Anterior cingulate cortex (tissue), 58 donors: ENCODE measurements at regions not wholly inside any gene's neighbourhood (a gene's known extent, or its start where the extent isn't known, plus 50 kb on each side); places are given as distances from the start of the nearest gene placed in this dataset.

Source experiments
- DNase-seq, 58 donors: peaks; one replicate each; lab custom pipeline; 2025; lab: John Stamatoyannopoulos, UW

DNA sequence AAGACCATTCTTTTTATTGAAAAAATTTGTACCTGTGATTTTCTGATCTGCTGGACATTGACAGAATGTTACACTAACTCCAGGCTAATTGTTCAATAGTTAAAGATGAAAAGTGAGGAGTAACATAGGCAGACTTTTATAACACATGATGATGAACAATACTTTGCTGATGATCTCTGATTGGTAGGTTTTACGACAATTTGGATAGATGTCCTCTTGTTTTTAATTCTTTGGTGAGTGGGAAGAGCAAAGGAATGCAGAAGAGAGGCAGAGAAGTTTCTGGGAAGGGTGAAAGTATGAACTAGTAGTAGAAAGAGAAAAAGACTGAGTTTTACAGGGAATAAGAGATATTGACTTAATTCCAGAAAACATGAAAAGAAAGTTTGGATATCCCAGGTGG lies 267.3 kb upstream of the HAND2 start:
- DNase-seq: no peak

GRCh38 chr4:173794662-173795061 lies 264.6 kb upstream of the HAND2 start:
- DNase-seq: no peak

DNA sequence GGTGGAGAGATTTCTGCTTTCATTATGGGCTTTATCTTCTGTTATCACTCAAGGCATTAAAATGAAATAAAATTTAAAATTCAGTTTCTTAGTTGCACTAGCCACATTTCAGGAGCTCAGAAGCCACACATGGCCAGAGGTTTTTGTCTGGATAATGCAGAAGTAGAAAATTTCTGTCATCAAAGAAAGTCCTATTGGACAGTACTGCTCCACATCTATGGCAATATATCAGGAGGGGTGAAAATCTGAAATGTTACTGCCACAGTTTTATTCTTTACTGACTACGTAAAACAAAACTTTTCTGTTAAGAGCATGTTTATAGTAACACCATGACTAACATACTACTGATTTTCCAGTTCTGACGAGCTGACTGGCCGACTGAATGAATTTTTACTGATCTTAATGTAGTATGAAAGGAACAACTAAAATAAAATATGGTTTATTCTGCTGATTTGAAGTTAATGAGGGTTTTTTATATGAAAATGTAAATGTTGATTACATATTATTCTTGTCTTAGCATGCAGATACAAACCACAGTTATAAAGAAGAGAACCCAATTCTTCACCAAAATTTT lies 264.0 kb upstream of the HAND2 start:
- no peak for DNase-seq

- no peak for DNase-seq
Measured at GRCh38 chr4:173782660-173783059, 252.6 kb upstream of the HAND2 start.

DNA sequence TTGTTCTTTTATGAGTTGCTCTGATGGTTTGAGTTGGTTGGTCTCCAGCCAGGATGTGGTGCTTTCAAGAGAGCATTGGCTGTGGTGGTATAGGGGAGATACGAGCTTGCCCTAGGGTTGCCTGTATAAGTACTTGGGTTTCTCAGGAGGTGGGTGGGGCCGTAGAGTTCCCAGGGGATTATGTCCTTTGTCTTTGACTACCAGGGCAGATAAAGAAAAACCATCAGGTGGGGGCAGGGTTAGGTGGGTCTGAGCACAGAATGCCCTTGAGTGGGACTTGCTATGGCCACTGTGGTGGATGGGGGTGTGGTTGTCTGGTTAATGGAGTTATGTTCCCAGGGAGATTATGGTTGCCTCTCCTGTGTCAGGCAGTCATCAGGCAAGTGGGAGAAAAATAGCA lies 247.9 kb upstream of the HAND2 start:
- DNase-seq: no peak

- DNase-seq: no peak
Measured at GRCh38 chr4:173777421-173777820, 247.4 kb upstream of the HAND2 start.

DNA sequence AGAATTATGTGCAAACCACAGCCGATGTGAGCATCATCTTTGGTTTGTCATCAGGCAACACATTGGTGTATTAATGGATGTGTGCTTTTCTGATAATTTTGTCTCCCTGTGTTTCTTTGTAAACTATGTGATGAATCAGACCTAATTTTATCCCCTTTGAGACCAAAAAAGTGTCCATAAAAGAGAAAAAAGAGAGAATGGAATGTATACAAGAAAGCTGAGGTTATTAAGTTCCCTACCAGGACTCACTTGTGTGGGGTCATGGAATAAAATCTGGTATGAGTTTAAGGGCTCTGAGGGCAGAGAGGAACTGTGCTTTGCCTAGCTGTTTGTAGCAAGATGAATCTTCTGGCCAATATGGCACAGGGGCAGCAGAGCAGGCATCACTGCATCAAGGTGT lies 239.5 kb upstream of the HAND2 start:
- no peak for DNase-seq

DNA sequence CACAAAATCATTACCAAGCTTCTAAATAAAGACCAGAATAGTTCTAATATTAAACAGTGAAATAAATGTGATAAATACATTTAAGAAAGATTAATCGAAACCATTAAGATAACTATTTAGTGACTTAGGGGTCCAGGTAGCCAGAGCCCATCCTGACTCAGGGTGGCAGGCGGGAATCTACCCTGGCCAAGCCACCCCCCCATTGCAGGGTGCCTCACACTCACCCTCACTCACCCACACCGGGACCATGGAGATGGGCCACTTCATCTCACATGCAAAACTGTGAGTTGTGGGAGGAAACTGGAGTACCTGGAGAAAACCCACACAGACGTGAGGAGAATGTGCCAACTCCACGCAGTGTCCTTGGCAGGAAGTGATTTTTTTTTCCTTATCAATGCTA lies 237.6 kb upstream of the HAND2 start:
- DNase-seq: no peak

DNA sequence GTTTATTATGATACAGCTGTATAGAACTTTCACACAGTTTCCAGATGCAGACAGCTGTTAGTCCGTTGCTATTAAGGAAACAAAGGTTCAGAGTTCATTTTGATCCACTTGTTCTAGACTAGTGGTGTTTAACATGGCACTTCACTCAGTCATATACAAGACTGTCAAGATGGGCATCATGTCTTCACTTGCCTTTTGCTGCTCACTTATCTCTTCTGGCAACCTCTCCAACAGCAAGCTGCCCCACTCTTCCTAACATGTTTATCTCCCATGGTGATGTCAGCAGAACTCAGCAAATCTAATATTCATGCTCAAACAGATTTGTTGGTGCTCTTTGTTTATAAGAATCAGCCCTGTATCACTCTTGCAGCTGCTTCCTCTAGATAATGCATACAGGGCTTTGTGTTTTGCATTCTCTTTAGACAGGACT lies 236.2 kb upstream of the HAND2 start:
- no peak for DNase-seq

- no peak for DNase-seq
Measured at GRCh38 chr4:173765751-173766150, 235.7 kb upstream of the HAND2 start.

GRCh38 chr4:173763389-173763788 lies 233.4 kb upstream of the HAND2 start:
- peak in 1 of 58 donors; percentile 35 for DNase-seq

DNA sequence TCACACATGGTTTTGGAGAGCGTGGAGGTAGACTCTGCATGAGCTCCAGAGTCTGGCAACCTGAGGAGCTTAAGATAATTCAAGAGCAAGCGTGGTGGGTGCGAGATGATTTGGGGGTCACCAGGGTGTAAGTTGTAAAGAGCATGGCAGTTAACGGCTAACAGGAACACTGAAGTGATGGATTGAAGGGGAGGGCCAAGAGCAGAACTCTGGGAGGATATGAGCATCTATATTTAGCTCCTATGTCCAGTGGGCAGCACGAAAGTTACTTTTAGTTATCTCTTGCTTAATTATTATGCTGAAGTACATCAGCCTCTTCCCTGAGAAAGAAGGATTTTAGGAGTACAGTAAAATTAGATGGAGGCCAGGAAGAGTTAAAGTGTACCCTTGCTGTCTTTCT lies 231.9 kb upstream of the HAND2 start:
- no peak for DNase-seq

- no peak for DNase-seq
Measured at GRCh38 chr4:173761236-173761635, 231.2 kb upstream of the HAND2 start.

DNA sequence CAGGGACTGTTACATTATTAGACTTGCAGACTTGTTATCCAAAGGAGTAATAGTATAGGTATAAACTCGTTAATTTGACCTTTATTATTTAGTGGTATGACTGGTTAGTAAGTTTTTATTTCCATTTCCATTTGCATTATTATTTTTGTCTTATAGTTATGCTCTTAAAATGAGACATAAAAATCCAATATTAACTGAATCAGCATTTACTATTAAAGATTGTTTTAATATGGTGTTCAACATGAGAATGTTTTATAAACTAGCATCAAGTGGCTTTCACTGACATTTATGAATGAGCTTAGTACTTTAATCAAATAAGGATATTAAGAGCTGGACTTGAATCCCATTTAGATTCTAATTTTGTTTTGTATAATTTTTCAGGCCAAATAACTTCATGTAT lies 228.1 kb upstream of the HAND2 start:
- DNase-seq: no peak

DNA sequence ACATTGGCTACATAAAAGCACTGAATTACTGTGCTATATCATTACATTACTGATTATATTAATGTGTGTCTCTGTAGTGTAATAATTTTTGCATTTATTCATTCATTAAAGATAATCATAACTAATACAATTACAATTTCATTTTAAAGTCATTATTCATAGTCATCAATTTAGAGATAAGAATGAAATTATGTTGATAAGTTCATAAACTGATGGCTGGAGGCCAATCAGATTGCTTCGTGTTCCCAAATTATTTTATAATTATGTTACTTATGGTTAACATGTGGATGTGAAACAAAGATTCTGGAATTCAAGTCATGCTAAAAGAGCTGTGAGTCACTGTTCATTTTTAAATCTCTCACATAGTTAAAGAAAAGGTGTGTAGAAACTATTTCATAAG lies 223.4 kb upstream of the HAND2 start:
- DNase-seq: no peak

DNA sequence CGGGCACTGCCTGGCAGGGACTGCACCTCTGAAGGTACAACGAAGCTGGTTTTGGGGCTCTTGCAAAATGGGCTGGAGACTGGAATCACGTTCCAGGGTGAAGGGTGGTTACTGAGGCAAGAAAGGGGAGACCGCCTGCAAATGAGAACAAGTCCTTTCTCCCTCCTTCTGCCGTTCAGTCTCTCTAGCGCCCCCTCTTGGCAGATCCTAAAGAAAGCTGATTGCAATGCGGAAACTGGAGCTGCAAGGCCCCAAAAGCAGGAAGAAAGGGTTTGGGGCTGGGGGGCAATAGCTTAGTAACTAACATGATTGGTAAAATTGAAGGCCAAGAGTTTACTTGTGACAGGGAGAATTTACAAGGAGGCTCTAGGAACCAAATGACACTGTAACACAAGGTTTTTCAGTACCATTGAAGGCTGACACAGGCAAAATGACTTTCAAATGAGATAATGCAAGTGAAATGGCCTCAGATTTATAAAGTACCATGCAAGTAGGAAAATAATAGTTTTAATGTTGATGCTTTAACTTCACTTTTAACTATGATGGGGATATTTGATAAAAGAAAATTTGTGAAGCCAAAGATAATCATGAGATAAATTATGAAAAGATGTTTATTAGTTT lies 222.7 kb upstream of the HAND2 start:
- no peak for DNase-seq

- no peak for DNase-seq
Measured at GRCh38 chr4:173748353-173748752, 218.3 kb upstream of the HAND2 start.

GRCh38 chr4:173747537-173748257 lies 217.7 kb upstream of the HAND2 start:
- no peak for DNase-seq

DNA sequence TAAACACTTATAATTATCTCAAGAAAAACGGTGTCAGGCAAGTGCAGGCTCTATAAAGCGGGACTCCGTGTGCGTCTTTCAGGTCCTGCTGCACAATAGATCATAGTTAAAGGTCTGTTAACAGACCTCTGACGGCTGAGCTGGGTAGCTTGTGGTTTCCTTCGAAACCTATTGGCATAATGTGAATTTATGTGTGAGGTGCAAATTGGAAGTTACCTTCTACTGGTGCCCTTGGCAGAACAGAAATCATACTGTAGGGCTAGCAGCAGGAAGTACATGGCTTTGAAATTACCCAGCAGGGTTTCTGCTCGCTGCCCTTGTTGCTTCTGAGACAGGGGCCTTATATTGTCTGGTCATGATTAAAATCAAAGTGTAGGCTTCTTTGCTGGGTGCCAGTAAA lies 216.4 kb upstream of the HAND2 start:
- no peak for DNase-seq

DNA sequence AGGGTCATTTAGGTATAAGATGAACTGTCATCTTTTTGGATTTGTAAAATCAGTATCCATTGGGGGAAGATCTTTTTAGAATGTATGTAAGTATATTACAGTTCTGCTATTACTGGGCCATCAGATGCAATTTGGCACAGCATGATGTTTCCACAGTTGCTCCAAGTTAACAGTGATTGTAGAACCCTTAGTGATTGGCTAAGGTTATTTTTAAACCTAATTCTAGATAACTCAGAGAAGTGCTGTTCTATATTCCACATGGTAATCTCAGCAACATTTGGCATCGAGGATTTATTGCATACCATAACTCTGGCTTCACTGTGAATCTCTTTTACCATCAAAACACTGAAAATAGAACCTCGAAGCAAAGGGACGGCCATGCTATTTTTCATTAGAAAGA lies 215.7 kb upstream of the HAND2 start:
- DNase-seq: no peak

DNA sequence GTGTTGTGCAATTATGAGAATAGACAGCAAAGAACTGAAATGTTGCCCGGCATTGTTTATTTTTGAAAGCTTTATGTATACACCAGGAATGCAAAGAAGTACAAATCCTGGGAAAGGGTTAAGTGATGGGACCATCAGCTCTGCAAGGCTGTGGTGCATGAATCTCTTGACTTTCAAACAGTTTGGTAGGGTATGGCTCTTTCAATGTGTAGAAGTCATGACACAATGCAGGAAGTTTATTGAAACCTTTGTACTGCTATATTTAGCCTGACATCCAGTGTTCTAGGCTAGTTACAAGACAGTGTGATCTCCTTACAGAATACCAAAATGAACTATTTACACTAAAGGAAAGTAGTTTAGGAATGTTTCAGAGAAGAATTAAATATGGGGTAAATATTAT lies 206.8 kb upstream of the HAND2 start:
- no peak for DNase-seq

DNA sequence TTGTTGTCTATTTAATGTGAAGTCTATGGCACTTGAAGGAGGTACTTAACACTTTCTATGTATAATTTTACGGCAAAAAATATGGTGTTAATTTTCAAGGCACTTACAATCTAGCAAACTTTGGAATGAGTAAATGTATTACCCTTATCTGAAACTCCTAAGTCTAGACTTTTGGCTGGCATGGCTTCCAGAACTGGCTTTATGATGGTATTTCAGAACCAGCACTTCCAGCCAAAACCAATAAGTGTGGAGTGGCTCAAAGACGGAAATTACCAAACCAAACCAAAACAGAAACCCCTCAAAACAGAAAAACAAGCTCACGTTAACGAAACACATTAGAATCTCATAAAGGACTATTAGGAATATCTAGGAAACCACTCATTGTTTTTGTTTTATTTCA lies 205.6 kb upstream of the HAND2 start:
- no peak for DNase-seq
